ENCODE measurements at regions not wholly inside any gene's neighbourhood (a gene's known extent, or its start where the extent isn't known, plus 50 kb on each side); places are given as distances from the start of the nearest gene placed in this dataset.

- TF ChIP-seq CTCF (conservative IDR thresholded peaks at IDR 0.05 in 1 of 2, IDR thresholded peaks at IDR 0.05 in 1 of 2; ENCODE audit: extremely low read depth in 1 of 2, insufficient read depth in 1 of 2, low read depth in 1 of 2, low read length in 2 of 2) = no peak
- TF ChIP-seq EZH2 (IDR thresholded peaks at IDR 0.05; ENCODE audit: borderline replicate concordance, low read length) = no peak
Observed at GRCh38 chr15:45747426-45747825, 112.6 kb downstream of the SQOR start.
